ENCODE measurements at regions not wholly inside any gene's neighbourhood (a gene's known extent, or its start where the extent isn't known, plus 50 kb on each side); places are given as distances from the start of the nearest gene placed in this dataset.

DNA sequence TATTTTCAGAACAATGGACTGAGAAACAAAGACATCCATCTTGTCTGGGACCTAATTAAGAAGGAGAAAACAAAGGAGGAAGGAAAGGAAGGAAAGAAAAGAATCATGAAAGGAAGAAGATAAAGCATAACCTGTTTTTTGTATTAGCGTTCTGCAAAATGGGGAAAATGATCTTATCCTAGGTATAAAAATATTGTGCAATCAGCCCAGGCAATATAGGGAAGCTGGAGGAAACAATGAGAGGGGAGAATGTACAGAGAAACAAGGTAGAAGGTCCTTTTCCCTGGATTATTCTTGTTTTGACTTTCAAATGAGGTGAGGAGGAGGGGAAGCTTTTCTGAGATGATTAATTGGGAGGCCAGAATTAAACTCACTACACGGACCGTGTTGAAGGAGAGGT is 177.9 kb downstream of the COX7C start:
- ChIA-PET CTCF (no interaction called here), POLR2A (no interaction called here)
- H3K4me3 ChIP-seq (ENCODE audit: low read depth, low read length): no peak overlapping the region
- TF ChIP-seq, protein P1, sequence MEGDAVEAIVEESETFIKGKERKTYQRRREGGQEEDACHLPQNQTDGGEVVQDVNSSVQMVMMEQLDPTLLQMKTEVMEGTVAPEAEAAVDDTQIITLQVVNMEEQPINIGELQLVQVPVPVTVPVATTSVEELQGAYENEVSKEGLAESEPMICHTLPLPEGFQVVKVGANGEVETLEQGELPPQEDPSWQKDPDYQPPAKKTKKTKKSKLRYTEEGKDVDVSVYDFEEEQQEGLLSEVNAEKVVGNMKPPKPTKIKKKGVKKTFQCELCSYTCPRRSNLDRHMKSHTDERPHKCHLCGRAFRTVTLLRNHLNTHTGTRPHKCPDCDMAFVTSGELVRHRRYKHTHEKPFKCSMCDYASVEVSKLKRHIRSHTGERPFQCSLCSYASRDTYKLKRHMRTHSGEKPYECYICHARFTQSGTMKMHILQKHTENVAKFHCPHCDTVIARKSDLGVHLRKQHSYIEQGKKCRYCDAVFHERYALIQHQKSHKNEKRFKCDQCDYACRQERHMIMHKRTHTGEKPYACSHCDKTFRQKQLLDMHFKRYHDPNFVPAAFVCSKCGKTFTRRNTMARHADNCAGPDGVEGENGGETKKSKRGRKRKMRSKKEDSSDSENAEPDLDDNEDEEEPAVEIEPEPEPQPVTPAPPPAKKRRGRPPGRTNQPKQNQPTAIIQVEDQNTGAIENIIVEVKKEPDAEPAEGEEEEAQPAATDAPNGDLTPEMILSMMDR (IDR thresholded peaks at IDR 0.05; ENCODE audit: insufficient read depth, low read length, missing control alignments): no peak
- DNase-seq (ENCODE audit: low read depth, low spot score): no peak

DNA sequence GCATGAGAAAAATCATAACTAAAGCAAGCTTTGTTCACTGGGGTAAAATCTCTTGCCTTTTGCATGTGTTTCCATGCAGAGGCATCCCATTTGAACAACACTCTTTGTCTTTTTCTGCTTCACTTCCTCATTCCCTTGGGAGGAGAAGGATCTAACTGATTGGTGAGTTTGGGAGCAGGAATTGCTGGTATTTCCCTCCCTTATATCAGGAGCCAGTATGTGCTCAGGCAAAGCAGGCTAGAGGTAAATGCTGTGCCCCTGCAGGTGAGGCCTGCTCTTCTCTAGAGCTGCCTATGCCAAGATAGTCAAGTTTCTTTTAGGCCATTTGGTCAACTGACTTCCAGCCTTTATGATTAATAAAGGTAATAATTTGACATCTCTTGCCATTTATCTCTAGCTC is 179.9 kb downstream of the COX7C start:
- DNase-seq (ENCODE audit: low read depth, low spot score): no peak
- CTCF ChIA-PET: no interaction called here
- POLR2A ChIA-PET: no interaction called here
- no peak overlapping the region for H3K4me3 ChIP-seq (ENCODE audit: low read depth, low read length)
- TF ChIP-seq, protein P1 (IDR thresholded peaks at IDR 0.05; ENCODE audit: insufficient read depth, low read length, missing control alignments): no peak

DNA sequence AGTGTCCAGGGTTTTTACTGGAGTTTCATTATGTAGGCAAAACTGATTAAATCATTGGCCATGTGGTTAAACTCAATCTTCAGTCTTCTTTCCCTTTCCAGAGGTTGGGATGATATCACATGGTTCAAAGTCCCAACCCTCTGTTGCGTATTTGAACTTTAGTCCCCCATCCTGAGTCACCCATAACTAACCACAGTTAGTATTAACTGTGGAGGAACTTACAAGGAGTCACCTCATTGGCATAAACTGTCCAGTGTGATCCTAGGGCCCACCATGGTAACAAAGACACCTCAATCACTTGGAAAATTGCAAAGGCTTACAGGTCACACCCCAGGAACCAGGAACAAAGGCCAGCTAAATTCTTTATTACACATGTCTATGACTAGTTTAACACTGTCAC is 188.5 kb downstream of the COX7C start:
- no peak for DNase-seq (ENCODE audit: low read depth, low spot score)
- H3K4me3 ChIP-seq (ENCODE audit: low read depth, low read length): no peak overlapping the region
- TF ChIP-seq, protein P1 (IDR thresholded peaks at IDR 0.05; ENCODE audit: insufficient read depth, low read length, missing control alignments): no peak
- POLR2A ChIA-PET: no interaction called here
- CTCF ChIA-PET: no interaction called here

DNA sequence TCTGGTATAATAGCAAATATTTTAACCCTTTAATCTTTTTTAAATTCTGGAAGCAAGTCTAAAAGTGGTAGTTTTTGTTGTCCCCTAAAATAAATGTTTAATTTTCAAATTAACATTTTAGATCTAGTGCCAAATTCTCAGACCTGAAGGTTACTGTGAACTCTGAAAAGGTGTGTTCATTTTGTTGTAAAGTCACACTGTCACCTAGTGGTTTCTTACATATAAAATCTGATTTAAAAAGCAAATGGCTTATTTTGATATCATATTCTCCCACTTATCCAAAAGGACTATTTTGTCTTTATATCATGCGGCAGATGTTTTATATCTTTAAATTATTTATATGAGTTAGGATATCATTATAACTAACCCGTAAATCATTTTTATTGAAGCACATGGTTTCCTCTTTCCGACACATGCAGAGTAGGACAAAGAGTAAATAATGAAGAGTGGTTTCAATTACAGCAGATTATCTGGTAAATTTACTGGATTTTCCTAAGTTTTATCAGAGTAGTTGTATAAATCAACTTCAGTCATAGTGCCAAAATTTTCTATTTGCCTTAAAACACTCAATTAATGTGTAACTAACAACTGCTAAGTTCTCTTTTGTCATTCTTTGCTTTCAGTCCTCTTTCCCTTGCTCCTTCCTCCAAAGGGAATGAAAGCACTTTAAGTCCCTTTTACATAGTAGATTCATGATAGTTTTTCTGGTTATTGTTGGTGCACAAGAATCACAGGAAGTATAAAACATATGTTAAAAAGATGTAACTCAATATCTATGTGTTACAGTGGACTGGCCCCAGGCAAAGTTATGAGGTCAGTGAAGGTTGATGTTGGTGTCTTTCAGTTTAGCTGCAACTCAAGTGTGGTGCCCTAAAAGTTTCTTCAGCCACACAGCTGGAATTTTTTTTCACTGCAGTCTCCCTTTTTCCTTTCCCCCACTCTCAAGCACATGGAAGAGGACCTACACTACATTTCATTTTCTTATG is 189.6 kb downstream of the COX7C start:
- TF ChIP-seq, protein P1 (IDR thresholded peaks at IDR 0.05; ENCODE audit: insufficient read depth, low read length, missing control alignments): no peak
- POLR2A ChIA-PET: no interaction called here
- H3K4me3 ChIP-seq (ENCODE audit: low read depth, low read length): no peak overlapping the region
- CTCF ChIA-PET: no interaction called here
- DNase-seq (ENCODE audit: low read depth, low spot score): no peak

DNA sequence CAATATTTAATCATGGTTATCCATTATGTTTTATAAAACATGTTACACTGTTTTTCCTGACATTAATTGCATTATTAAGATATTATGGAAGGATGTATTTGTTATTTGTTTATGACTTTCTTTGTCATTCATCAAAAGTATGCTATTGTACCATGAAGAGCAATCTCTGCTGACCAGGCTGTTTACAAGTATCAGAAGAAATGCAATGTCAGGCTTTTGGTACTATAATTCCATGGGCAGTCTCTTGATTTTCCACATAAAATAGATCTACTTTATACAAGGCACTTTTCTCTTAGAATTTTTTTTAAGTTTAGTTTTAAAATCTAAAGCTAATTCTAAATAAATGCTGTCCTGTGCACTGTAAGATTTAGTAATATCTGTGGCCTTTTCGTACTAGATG is 196.6 kb downstream of the COX7C start:
- ChIA-PET POLR2A (no interaction called here), CTCF (no interaction called here)
- DNase-seq (ENCODE audit: low read depth, low spot score): no peak
- TF ChIP-seq, protein P1 (IDR thresholded peaks at IDR 0.05; ENCODE audit: insufficient read depth, low read length, missing control alignments): no peak
- no peak overlapping the region for H3K4me3 ChIP-seq (ENCODE audit: low read depth, low read length)

DNA sequence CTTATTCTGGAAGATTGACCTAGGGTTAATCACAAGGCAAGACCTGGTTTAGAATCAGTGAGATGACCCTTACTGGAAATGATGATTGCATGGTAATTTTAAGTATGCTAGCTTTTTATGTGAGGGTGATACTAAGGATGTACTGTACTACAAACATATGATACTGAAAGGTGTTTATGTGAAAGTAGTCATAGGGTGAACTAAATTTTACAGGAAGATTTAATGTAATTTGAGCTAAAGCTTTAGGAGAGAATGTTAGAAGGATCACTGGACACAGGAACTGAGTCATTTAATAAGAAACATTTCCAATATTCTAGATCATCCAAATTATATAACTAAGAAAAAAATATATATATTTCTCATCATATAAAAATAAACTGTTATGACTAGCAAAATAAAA is 197.2 kb downstream of the COX7C start:
- no peak overlapping the region for H3K4me3 ChIP-seq (ENCODE audit: low read depth, low read length)
- TF ChIP-seq, protein P1 (IDR thresholded peaks at IDR 0.05; ENCODE audit: insufficient read depth, low read length, missing control alignments): no peak
- ChIA-PET CTCF (no interaction called here), POLR2A (no interaction called here)
- no peak for DNase-seq (ENCODE audit: low read depth, low spot score)
